ENCODE measurements at regions not wholly inside any gene's neighbourhood (a gene's known extent, or its start where the extent isn't known, plus 50 kb on each side); places are given as distances from the start of the nearest gene placed in this dataset.
"Not testable (repeated sequence)": the region's sequence is repeated elsewhere in the genome, so short reads cannot be mapped to it uniquely, and the experiment has no call there.

GRCh38 chr3:15993660-15994059 is 180.8 kb upstream of the GALNT15 start:
- not testable (repeated sequence) for DNase-seq

- DNase-seq: not testable (repeated sequence)
Observed at GRCh38 chr3:15996496-15996895, 178.0 kb upstream of the GALNT15 start.

DNA sequence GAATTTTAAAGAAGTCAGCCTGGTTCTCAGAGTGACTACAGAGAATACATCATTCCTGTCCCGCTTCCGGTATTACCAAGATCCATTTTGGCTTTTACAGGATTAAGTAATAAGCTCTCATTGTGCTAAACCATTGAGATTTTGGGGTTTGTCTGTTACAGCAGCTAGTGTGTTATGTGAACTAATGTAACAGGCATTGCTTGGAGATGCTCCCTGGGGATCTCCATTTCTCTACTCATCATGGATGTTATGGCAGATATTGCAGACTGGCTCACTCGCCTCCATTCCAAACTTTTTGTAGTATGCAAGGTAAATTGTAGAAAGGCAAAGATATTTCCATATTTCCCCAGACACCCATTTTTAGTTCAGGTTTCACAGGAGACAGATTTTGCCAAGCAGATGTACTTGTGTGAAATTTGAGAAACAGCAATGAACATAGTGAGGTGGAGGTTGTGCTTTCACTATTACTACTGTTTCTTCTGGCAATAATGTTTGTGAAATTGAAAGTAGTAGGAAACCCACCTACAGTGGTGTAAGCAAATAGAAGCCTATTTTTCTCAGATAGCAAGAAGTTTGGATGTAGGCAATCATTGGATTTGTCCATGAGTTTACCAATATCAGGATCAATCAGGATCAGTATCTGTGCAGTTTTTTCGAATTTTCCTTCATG is 177.1 kb upstream of the GALNT15 start:
- no peak for DNase-seq

DNA sequence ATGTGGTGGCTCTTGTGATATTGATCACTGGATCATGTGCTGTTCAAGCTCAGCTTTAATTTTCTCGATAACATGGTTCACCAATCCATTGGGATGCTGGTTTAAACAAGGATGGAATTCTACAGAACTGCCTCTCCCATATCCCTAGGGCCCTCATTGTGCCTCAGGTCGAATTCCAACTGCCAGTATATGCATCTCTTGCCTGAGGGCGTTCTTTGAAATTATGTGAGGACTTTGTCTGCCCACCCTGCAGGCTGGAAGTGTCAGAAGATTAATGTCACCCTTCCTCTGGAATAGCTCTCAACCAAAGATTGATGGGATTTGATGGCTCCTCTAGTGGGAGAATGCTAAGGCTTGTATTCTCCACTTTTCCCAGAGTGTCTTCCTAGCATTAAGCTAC is 175.6 kb upstream of the GALNT15 start:
- DNase-seq: no peak

DNA sequence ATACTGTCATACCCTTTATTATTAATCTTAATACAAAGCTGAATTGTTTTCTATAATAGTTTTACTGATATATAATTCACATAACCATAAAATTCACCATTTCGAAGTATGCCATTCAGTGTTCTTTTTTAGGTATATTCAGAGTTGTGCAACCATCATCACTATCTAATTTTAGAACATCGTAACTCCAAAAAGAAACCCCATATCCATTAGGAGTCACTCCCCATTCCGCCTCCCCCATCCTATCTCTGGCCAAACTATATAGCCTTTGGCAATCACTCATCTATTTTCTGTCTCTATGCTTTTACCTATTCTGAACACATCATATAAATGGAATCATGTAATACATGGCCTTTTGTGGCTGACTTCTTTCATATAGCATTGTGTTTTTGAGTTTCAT is 169.7 kb upstream of the GALNT15 start:
- no peak for DNase-seq

- DNase-seq: no peak
Observed at GRCh38 chr3:16011376-16011775, 163.1 kb upstream of the GALNT15 start.

DNA sequence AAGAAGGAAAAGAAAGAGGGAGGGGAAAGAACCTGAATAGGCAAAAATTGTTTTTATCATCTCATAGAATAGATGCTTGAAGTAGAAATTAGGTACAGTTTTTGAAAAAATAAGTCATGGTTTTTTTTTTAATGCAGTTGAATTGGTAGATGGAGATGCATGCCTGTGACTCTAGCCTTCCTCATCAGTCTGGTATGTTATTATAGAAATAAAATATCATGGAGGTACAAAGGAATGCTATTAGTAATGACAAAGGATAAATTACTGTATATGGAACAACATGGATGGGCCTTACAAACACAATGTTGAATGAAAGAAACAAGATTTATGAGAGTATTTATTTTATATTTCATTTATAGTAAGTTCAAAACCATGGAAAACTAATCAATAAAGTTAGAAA is 162.4 kb upstream of the GALNT15 start:
- no peak for DNase-seq

- DNase-seq: no peak
Observed at GRCh38 chr3:16013568-16013967, 160.9 kb upstream of the GALNT15 start.

- not testable (repeated sequence) for DNase-seq
Observed at GRCh38 chr3:16021801-16022200, 152.7 kb upstream of the GALNT15 start.

GRCh38 chr3:16023881-16024280 is 150.6 kb upstream of the GALNT15 start:
- not testable (repeated sequence) for DNase-seq

DNA sequence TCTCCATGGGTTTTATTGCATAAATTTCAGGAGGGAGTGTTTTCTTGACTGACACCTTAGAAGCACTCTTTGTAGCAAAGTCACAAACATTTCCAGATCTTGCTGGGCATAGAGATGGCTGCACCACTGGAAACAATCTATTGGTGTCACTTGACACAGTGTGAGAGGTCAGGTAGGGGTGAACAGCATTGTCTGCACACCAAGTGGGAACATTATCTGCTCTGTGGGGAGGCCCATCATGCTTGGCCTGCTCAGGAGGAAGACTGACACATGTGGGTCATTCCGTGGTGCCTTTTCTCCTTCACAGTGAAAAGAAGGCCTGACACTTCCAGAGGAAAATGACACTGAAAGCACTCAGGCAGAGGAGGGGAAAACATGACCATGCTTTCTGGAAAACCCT is 149.9 kb upstream of the GALNT15 start:
- no peak for DNase-seq

GRCh38 chr3:16026753-16027152 is 147.7 kb upstream of the GALNT15 start:
- no peak for DNase-seq

GRCh38 chr3:16028604-16029003 is 145.9 kb upstream of the GALNT15 start:
- no peak for DNase-seq

GRCh38 chr3:16030342-16030741 is 144.1 kb upstream of the GALNT15 start:
- no peak for DNase-seq

DNA sequence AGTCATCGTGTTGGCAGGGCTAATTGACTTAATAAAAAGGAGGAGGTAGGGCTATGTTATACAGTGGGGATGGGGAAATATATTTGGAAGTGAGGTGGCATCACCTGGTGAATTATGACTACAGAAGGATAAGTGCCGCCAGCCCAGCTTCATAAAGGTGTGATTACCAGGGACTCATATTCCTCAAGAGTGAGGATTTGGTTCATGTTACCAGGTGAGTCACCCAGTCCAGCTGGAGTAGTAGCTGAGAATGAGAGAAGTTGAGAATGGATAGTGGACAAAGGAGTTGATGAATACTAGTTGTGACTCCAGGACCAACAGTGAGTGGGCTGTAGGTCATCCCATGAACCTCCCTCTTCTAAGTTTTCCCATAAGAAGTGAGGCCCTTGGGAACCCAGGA is 143.0 kb upstream of the GALNT15 start:
- DNase-seq: no peak

- DNase-seq: no peak
Observed at GRCh38 chr3:16033889-16034687, 140.4 kb upstream of the GALNT15 start.

DNA sequence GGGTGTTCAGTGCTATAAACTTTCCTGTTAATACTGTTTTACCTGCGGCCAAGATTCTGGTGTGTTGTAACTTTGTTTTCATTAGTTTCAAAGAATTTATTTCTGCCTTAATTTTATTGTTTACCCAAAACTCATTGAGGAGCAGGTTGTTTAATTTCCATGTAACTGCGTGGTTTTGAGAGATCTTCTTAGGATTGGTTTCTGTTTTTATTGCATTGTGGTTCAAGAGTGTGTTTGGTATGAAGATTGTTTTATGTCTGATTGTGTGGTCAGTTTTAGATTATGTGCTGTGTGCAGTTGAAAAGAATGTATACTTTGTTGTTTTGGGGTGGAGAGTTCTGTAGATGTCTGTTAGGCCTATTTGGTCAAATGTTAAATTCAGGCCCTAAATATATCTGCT is 133.5 kb upstream of the GALNT15 start:
- no peak for DNase-seq

- DNase-seq: peak in 4 of 6 experiments; percentile 7 to 52 (median 20)
Observed at GRCh38 chr3:16048435-16049318, 125.8 kb upstream of the GALNT15 start.

- DNase-seq: no peak
Observed at GRCh38 chr3:16050641-16051467, 123.6 kb upstream of the GALNT15 start.

- no peak for DNase-seq
Observed at GRCh38 chr3:16051691-16052090, 122.8 kb upstream of the GALNT15 start.

- no peak for DNase-seq
Observed at GRCh38 chr3:16052964-16053363, 121.5 kb upstream of the GALNT15 start.

DNA sequence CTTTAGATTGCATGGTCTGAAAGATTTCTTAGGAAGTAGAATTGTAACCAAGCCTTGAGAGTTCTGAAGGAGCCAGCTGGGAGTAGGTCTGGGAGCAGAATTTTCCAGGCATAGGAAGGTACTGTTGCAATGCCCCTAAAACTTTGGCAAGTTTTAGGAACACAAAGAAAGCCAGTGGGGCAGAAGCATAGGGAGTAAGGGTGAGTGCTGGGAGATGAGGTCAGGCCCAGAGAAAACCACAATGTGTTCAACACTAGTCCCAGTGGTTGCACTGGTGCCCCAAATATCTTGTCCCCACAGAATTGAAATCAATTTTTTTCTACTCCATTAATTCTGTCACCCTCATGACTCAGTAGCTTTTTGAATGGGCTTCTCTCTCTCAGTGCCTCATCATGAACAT is 120.7 kb upstream of the GALNT15 start:
- DNase-seq: no peak

All from stimulated activated naive CD4-positive, alpha-beta T cell (primary cell).